Endothelial cell of umbilical vein (primary cell): ENCODE measurements at regions not wholly inside any gene's neighbourhood (a gene's known extent, or its start where the extent isn't known, plus 50 kb on each side); places are given as distances from the start of the nearest gene placed in this dataset.

ENCODE experiments used
- BruUV-seq: library from RNA; stranded (reverse); fragments of 400-500 nt; replicated peaks from 2 replicates; lab custom pipeline; 2021; lab: Mats Ljungman, UMichigan
- CTCF ChIA-PET: fragments of 300-600, 350-600 bp; sonication (Branson Sonifier 250); formaldehyde crosslinking; loops from one replicate; lab custom pipeline; 2021; ENCODE audit warnings: antibody characterized with exemption, inconsistent platforms; lab: Charles Lee
- POLR2A ChIA-PET: fragments of 300-600, 350-600 bp; sonication (Branson Sonifier 250); formaldehyde crosslinking; loops from one replicate; lab custom pipeline; 2021; ENCODE audit warnings: antibody characterized with exemption, inconsistent platforms; lab: Charles Lee
- DNase-seq: peaks from one replicate; pipeline ENCODE4 v3.0.0-alpha.2; 2011; ENCODE audit warnings: low read depth, low spot score
- FAIRE-seq: peaks from 2 replicates; lab custom pipeline; 2011; peaks lifted over from hg19 to GRCh38; lab: Jason Lieb, UNC
- H2AFZ ChIP-seq: 2 replicates; pipeline ENCODE4 v1.6.0; 2012; ENCODE audit warnings: low read depth, low read length, control low read depth, inconsistent platforms
- H3K27ac ChIP-seq: 2 replicates; pipeline ENCODE4 v1.5.1; 2011; ENCODE audit warnings: low read depth, mild to moderate bottlenecking, control low read depth, low read length, moderate library complexity; ENCODE audit not compliant: insufficient read depth
- H3K27me3 ChIP-seq, 2 experiments: 2 replicates each; pipeline versions ENCODE4 v1.6.0 to v1.6.1; 2011; ENCODE audit warnings: low read length in 2 of 2, mixed read lengths in 1 of 2; ENCODE audit not compliant: control insufficient read depth in 2 of 2, insufficient read depth in 2 of 2
- H3K36me3 ChIP-seq, 2 experiments: 2 replicates in 1 of 2; 3 replicates in 1 of 2; pipeline ENCODE4 v1.5.1; 2011; ENCODE audit warnings: low read length in 2 of 2, mild to moderate bottlenecking in 1 of 2, moderate library complexity in 1 of 2; ENCODE audit not compliant: control insufficient read depth in 2 of 2, insufficient read depth in 2 of 2; ENCODE audit errors: extremely low read depth in 1 of 2
- H3K4me1 ChIP-seq: 3 replicates; pipeline ENCODE4 v1.5.1; 2011; ENCODE audit warnings: mild to moderate bottlenecking, low read length; ENCODE audit not compliant: control insufficient read depth, insufficient read depth; ENCODE audit errors: extremely low read depth
- H3K4me2 ChIP-seq: 2 replicates; pipeline ENCODE4 v1.6.1; 2011; ENCODE audit warnings: low read length, control low read depth, mixed read lengths; ENCODE audit not compliant: insufficient read depth
- H3K4me3 ChIP-seq, 3 experiments: fragments of 200-600 bp in 1 of 3; sonication (generic), shearing (Covaris generic) in 1 of 3; replicated peaks in 1 of 3; 2 replicates each; pipeline ENCODE4 v1.5.1; 2011 to 2016; ENCODE audit warnings: control low read depth in 3 of 3, low read length in 3 of 3, mild to moderate bottlenecking in 2 of 3, inconsistent platforms in 1 of 3, low read depth in 1 of 3, moderate library complexity in 1 of 3; ENCODE audit not compliant: insufficient read depth in 1 of 3
- H3K79me2 ChIP-seq: 2 replicates; pipeline ENCODE4 v1.6.0; 2012; ENCODE audit warnings: low read length, inconsistent platforms; ENCODE audit not compliant: control insufficient read depth, insufficient read depth
- H3K9ac ChIP-seq: replicated peaks from 2 replicates; pipeline ENCODE3; 2011; ENCODE audit warnings: low read length, control low read depth; ENCODE audit not compliant: insufficient read depth; ENCODE audit errors: extremely low read depth
- H3K9me1 ChIP-seq: replicated peaks from 3 replicates; pipeline ENCODE4 v1.6.0; 2011; ENCODE audit warnings: mild to moderate bottlenecking, low read length; ENCODE audit not compliant: control insufficient read depth, insufficient read depth; ENCODE audit errors: extremely low read depth
- H3K9me3 ChIP-seq: replicated peaks from 2 replicates; pipeline ENCODE4 v1.5.1; 2012; ENCODE audit warnings: low read length, inconsistent platforms; ENCODE audit not compliant: control insufficient read depth, insufficient read depth
- H4K20me1 ChIP-seq: replicated peaks from 2 replicates; pipeline ENCODE3; 2011; ENCODE audit warnings: mild to moderate bottlenecking, low read length; ENCODE audit not compliant: control insufficient read depth, insufficient read depth; ENCODE audit errors: extremely low read depth
- CTCF ChIP-seq, 2 donors: IDR thresholded peaks; 1 replicate in 1 of 2; 2 replicates in 1 of 2; pipeline ENCODE4 v1.5.1; 2011; ENCODE audit warnings: low read length in 2 of 2, mild to moderate bottlenecking in 2 of 2, moderate library complexity in 2 of 2, control low read depth in 1 of 2, inconsistent platforms in 1 of 2, low read depth in 1 of 2; ENCODE audit not compliant: insufficient read depth in 1 of 2; ENCODE audit errors: extremely low read depth in 1 of 2
- EZH2 ChIP-seq: IDR thresholded peaks from 2 replicates; pipeline ENCODE4 v1.6.1; 2012; ENCODE audit warnings: borderline replicate concordance, low read depth, mild to moderate bottlenecking, moderate library complexity, low read length, inconsistent platforms; ENCODE audit not compliant: severe bottlenecking
- FOS ChIP-seq: IDR thresholded peaks from 2 replicates; pipeline ENCODE4 v1.6.1; 2011; ENCODE audit warnings: mild to moderate bottlenecking, low read length, moderate library complexity, borderline replicate concordance; ENCODE audit not compliant: insufficient read depth
- GATA2 ChIP-seq: IDR thresholded peaks from 2 replicates; pipeline ENCODE4 v1.7.0; 2011; ENCODE audit warnings: low read depth, mild to moderate bottlenecking, moderate library complexity, mixed read lengths, low read length; ENCODE audit not compliant: insufficient read length, insufficient read depth
- JUN ChIP-seq: IDR thresholded peaks from 2 replicates; pipeline ENCODE4 v1.6.1; 2011; ENCODE audit warnings: borderline replicate concordance, low read depth; ENCODE audit not compliant: insufficient read length, insufficient read depth
- MYC ChIP-seq: IDR thresholded peaks from one replicate; pipeline ENCODE4 v1.6.1; 2011; ENCODE audit warnings: mild to moderate bottlenecking, low read depth, low read length
- POLR2A ChIP-seq: IDR thresholded peaks from 2 replicates; pipeline ENCODE4 v1.6.1; 2012; ENCODE audit warnings: low read depth, mild to moderate bottlenecking, control low read depth, low read length
- POLR2AphosphoS5 ChIP-seq: IDR thresholded peaks from 2 replicates; pipeline ENCODE4 v1.6.1; 2012; ENCODE audit warnings: low read depth, mild to moderate bottlenecking, control low read depth, low read length, moderate library complexity; ENCODE audit not compliant: insufficient read depth
- dilution Hi-C: fragments of 300-500 bp; cut with MboI; formaldehyde crosslinking; loops from one replicate; pipeline ENCODE4 v1.15.0; 2019; ENCODE audit warnings: low sequenced_read_pairs; ENCODE audit not compliant: extremely low pct_ligation_motif_present
- intact Hi-C: fragments of 100-400 bp; cut with micrococcal nuclease; formaldehyde crosslinking; loops from one replicate; pipeline ENCODE4 v1.10.0; 2022
- TF ChIP-seq, protein P1 (sequence below): IDR thresholded peaks from 2 replicates; pipeline ENCODE4 v1.6.1; 2011; ENCODE audit not compliant: insufficient read depth, insufficient read length

GRCh38 chr17:77801545-77802332 lies 156.8 kb upstream of the TNRC6C start:
- H2AFZ ChIP-seq: no peak overlapping the region
- intact Hi-C loops (no loop called here), dilution Hi-C loops (no loop called here)
- H3K9me3 ChIP-seq: no peaks in the 10 kb centered on the region
- H3K36me3 ChIP-seq: no peaks in the 10 kb centered on the region
- no peaks in the 10 kb centered on the region for H4K20me1 ChIP-seq
- CTCF ChIA-PET: no interaction called here
- POLR2A ChIA-PET: no interaction called here
- no peak overlapping the region for H3K4me2 ChIP-seq
- DNase-seq (no peak), FAIRE-seq (no peak)
- H3K9ac ChIP-seq: no peak overlapping the region
- peaks cover 7 to 22% of the 10 kb centered on the region in 2 experiments for H3K27me3 ChIP-seq
- no TSS peak for BruUV-seq
- H3K27ac ChIP-seq: no peak overlapping the region
- H3K79me2 ChIP-seq: no peaks in the 10 kb centered on the region
- TF ChIP-seq, protein P1, sequence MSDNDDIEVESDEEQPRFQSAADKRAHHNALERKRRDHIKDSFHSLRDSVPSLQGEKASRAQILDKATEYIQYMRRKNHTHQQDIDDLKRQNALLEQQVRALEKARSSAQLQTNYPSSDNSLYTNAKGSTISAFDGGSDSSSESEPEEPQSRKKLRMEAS: no peak
- TF ChIP-seq JUN: no peak
- TF ChIP-seq POLR2AphosphoS5: no peak
- TF ChIP-seq GATA2: no peak
- no peak for TF ChIP-seq CTCF (IDR thresholded peaks at IDR 0.05; ENCODE audit: extremely low read depth in 1 of 2, insufficient read depth in 1 of 2, low read depth in 1 of 2, low read length in 2 of 2)
- TF ChIP-seq EZH2: no peak
- no peak for TF ChIP-seq FOS
- TF ChIP-seq POLR2A: no peak
- TF ChIP-seq MYC: no peak
- no peak overlapping the region for H3K4me3 ChIP-seq
- H3K9me1 ChIP-seq: no peaks in the 10 kb centered on the region
- no peaks in the 10 kb centered on the region for H3K4me1 ChIP-seq
